G401.6 (cell line): ENCODE measurements at regions not wholly inside any gene's neighbourhood (a gene's known extent, or its start where the extent isn't known, plus 50 kb on each side); places are given as distances from the start of the nearest gene placed in this dataset.
"Not testable (repeated sequence)": the region's sequence is repeated elsewhere in the genome, so short reads cannot be mapped to it uniquely, and the experiment has no call there.

Source experiments
- FAIRE-seq: peaks from 2 replicates; lab custom pipeline; 2012; peaks lifted over from hg19 to GRCh38; lab: Jason Lieb, UNC

DNA sequence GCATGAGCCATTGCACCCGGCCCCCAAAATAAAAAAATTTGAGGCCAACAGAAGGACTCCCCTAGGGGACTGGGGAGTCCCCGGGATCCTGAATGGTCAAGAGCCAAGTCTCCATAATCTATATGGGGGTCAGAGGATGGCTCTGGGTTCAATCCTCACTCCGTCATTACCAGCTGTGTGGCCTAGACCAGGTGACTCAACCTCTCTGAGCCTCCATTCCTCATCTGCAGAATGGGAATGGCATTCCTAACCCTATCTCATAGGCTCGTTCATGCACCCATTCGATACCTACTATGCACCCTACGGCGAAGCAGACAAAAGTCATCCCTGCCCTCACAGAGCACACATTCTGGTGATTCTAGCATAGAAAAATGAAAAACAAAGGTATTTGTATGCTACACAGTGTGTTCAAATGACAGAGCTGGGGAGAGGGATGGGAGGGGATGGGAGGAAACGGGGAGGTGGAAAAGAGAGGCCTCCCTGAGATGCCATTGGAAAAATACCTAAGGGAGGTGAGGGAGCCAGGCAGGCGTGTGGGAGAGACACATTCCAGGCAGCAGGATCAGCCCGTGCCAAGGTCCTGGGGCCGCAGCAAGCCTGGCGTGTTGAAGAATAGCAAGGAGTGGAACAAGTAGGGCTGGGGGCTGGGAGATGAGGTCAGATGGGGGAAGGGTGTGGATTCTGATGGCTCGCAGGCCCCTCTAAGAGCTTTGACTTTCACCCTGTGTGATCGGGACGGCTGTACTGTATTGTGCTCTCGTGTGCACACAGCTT, 71.2 kb downstream of the RMI2 start:
- FAIRE-seq = no peak

DNA sequence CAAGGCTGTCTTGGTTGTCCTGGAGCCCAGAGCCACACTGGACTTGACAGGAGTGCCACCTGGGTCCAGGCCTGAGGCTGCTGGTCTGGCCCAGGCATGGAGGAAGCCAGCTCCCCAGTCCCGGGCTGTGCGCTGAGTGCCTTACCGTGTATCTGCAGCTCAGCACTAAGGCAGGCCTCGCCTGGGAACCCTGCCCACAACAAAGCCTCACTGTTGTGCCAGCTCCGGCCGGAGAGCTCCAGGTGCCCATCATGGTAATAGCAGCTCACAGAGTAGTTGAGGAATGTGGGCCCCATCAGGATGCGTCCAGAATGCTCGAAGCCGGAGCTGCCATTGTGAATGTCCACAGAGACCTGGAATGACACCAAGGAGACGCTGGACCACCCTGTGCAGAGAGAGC, 72.2 kb downstream of the RMI2 start:
- FAIRE-seq = no peak

DNA sequence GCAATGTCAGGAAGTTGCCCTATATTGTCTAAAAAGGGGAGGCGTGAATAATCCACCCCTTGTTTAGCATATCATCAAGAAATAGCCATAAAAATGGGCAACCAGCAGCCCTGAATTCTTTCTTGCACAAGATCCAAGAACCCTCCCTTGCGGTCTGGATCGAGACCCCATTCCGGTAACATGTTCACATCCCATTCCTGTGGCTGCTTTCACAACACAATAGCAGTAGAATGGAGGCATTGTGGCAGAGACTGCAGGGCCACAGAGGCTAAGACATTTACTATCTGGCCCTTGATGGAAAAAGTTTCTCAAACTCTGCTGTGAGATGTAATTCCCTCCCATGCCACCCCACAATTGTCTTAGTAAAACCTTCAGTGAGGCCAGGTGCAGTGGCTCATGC, 73.2 kb downstream of the RMI2 start:
- no peak for FAIRE-seq

DNA sequence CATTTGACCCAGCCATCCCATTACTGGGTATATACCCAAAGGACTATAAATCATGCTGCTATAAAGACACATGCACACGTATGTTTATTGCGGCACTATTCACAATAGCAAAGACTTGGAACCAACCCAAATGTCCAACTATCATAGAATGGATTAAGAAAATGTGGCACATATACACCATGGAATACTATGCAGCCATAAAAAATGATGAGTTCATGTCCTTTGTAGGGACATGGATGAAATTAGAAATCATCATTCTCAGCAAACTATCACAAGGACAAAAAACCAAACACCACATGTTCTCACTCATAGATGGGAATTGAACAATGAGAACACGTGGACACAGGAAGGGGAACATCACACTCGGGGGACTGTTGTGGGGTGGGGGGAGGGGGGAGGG, 74.8 kb downstream of the RMI2 start:
- FAIRE-seq = not testable (repeated sequence)

DNA sequence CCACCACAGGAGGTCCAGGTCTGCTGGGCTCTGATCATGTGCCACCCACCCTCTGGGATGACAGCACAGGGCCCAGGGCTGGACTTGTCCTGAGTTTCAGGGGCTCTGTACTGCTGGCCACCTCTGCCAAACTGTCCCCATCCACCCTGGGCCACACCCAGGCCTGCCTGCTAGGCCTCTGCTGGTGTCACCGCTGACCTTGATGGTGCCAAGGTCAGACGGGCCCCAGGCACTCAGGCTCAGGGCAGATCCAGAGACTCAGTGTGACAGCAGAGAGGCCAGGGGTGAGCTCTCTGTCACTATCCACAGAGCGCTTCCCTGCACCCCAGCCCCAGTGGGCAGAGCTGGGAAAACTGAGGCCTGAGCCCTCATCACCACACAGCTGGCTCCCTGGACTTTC, 75.6 kb downstream of the RMI2 start:
- no peak for FAIRE-seq

DNA sequence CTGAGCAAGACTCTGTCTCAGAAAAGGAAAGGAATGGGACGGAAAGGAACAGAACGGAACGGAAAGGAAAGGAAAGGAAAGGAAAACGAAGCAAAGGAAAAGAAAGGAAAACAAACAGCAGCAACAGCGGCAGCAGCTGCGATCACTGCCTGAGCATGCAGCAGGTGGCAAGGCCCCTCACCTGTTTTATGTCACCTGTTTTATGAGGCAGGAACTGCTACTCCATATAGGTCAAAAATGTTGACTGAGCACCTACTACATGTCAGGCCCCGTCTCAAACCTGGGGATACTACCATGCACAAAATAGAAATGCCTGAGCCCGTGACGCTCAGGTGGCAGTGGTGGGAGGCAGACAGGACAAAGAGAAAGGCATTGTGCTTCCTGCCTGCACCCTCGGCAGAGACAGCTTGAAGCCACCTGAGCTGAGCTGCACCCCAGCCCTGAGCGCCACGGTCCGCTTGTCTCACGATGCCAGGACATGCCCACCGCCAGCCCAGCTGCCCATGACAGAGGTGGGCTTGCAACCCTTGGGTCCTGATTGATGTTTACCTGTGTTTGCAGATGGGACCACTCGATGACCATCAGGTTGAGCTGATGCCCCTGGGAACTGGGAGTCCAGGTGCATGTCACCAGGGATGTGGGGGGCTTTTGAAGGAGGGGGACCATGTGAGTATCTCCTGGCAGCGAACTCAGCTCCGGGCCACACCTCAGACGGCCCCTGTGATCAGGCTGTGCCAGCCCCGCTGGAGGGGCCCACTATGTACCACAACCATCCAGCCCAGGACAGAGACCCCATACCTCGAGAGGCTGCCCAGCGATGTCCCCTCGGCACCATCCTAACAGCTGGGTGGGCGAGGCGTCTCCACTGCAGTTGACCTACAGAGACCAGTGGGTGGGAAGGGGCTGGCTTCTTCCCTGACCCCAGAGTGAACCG, 77.4 kb downstream of the RMI2 start:
- no peak for FAIRE-seq

DNA sequence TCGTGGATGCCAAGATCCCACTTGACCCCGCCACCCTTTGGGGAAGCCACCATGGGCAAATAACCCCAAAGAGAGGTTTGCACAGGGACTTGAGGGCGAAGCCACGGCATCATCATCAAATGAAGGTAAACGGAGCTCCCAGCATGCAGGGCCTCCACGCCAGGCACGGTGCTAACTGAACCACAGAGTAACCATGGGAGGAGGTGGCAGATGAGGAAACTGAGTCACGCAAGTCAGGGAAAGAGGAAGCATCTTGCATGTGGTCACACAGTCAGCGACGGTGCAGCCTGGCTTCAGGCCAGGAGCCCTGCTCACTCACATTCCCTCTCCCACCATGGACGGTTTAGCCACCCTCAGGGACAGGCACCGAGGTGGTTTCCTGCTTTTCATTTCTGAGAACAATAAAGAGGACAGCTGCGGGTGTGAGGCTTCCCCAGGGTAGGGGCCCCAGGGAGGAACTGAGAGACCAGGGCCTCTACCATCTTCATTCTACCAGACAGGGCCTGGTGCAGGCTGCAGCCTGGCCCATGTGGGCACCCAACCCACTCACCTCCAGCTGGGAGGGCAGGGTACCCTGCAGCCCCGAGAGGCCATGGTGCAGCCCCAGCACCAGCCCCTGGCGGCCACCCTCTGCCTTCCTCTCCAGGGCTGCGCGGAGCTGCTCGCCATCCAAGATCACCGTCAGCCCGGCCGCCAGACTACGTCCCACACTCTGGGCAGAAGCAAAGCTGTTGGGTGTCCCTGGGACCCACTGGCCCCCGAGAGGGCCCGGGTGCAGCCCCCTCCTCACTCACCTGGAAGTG, 78.3 kb downstream of the RMI2 start:
- FAIRE-seq = no peak

DNA sequence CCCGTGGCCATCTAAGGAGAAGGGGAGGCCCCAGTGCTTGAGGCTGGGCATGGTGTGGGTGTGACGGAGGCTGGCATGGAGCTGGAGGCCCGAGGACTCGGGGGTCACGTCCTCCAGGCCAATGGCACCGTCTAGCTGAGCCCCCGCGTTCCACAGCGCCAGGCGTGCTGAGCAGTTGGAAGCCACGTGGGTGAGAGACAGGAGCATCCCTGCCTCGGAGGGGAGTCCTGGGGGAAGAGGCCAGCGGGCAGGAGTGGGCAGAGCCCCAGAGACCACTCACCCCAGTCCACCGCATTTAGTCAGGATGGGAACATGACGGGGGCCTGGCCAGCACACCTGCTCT, 78.8 kb downstream of the RMI2 start:
- no peak for FAIRE-seq

DNA sequence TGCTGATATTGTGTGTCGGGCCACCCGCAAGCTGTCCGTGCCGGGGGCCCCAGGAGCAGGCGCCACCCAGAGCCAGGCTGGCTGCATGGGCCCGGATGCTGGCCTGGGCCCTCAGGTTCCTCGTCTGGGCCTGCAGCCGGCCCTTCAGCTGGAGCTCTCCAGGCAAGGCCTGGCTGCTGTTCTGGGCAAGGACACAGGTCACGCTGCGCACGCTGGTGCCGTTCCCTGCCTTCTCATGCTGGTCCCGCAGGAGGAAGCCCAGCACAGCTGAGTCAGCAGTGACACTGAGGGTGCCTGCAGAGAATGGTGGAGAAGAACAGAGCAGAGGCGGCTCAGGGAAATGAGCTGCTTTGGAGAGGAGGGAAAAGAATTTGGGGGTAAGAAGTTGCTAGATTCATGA, 79.9 kb downstream of the RMI2 start:
- no peak for FAIRE-seq

DNA sequence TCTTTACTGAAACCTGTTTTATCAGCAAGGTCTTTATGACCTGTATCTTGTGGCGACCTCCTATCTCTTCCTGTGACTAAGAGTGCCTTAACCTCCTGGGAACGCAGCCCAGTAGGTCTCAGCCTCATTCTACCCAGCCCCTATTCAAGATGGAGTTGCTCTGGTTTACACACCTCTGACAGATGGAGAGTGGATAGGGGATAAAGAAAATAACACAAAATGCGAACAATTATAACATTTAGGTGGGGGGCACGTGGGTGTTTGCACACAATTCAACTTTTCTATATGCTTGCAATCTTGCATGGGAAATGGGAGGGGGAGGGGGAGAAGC, 83.3 kb downstream of the RMI2 start:
- FAIRE-seq = no peak

DNA sequence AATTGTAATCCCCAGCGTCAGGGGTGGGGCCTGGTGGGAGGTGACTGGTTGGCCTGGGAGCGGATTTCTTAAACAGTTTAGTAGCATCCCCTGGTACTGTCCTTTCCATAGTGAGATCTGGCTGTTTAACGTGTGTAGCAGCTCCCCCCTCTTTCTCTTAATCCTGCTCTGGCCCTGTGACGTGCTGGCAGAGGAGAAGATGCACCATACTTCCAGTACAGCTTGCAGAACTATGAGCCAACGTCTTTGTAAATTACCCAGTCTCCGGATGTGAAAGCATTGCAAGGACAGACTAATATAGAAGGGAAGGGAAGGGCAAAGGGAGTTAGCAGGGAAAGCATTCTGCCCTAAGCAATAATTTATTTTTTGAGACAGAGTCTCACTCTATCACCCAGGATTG, 83.9 kb downstream of the RMI2 start:
- FAIRE-seq = no peak

DNA sequence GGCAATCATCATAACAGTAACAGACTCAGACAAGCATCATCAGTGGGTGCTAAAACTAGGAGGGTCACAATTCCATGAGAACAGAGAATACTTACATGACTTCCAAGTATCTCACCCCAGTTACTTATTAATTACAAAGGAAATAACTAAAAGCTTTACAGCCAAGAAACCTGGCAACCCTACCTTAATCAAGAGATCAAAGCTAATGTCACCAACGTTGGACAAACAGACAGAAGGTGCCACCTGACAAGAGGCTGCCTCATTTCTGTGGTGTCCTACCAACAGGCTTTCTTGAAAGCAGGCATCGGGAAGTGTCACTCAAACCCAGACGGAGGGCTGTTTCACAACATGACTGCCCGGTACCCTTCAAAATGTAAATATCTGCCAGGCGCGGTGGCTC, 84.6 kb downstream of the RMI2 start:
- no peak for FAIRE-seq

DNA sequence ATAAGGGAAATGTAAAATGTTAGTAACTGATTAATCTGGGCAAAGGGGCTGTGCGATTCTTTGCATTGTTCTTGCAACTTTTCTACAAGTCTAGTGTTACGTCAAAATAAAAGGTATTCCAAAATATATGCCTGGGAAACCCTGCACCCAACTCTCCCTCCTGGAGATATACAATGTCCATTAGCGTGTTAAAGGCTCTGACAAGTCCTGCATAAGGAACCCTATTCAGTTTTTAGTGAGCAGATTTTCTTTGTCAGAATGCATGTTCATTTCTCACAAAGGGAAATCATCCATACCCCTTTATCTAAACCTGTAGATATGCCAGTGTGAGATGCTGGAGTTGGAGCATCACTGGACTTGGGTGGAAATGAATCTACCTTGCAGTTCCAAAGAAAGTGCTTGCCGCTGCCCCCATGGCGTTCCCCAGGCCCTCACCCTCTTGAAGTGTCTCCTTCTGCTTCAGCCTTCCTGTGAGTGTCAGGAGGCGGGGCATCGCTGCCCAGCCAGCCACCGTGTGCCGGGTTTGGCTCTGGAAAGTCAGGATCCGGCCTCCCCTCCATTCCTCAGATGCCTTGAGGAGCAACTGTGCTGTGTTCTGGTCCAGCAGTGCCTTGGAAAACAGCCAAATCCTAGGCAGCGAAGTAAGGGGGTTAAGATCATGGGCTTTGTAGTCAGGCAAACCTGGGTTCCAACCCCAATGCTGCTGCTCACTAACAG, 85.5 kb downstream of the RMI2 start:
- no peak for FAIRE-seq

DNA sequence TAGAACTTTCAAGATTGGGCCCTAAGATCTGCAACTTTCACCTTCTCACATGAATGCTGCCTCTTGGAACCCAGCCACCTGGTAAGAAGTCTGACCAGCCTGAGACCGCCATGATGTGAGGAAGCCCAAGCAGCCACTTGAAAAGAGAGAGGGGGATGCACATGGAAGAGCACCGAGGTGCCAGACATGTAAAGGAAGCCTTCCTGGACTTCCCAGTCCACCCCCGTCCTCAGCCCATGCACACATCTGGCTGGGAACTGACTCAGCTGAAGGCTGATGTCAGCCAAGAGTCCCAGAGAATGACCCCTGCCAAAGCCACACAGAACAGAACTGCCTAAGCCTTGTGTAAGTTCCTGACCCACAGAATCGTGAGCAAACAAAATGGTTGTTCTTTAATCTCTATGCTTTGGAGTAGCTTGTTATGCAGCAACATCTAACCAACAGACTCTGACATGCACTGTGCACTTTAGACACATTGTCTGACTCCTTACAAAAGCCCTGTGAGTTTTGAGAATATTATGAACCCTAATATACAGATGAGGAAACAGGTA, 86.7 kb downstream of the RMI2 start:
- FAIRE-seq = no peak

DNA sequence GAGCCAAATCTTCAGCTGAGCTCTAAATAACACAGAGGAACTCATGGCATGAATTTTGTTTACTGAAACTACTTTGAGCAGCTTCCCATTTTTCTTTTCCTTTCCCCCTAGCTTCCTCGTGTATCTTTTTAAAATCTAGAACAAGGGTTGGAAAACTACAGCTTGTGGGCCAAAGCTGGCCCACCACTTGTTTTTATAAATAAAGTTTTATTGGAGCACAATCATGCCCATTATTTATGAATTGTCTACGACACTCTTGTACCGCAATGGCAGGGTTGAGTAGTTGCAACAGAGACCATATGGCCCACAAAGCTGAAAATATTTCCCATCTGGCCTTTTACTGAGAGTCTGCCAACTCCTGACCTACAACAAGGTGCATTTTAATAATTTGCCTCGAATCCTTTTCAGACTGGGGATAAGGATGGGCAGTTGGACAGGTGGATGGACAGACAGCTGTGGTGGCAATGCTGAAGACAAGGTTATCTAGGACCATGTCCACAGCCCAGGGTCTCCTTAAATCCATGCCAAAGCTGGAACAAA, 87.7 kb downstream of the RMI2 start:
- FAIRE-seq = no peak

DNA sequence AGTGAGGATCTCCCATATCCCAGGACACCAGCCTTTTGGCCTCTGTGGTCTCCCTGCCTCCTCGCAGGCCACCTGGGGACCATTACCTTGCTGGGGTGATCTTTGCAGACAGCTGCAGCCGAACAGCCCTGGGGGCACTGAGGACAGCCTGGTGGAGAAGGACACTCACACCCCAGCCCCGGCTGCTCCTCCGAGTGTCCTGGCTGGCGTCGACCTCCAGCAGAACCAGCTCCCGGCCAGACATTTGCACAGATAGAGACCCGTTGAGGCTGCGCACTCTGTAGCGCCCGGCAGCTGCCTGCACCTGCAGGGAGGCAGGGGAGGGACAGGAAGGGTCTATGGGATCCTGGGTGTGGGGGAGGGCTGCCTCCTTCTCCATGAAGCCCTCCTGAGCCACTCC, 90.3 kb downstream of the RMI2 start:
- no peak for FAIRE-seq

DNA sequence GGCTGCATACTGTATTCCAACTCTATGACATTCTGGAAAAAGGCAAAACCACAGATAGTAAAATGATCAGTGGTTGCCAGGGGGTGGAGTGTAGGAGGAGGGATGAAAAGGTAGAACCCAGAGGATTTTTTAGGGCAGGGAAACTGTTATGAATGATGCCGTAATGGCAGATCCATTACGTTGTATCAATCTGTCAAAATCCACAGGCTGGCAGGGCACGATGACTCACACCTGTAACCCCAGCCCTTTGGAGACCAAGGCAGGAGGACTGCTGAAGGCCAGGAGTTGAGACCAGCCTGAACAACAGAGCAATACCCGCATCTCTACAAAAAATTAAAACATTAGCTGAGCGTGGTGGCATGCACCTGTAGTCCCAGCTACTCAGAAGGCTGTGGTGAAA, 91.8 kb downstream of the RMI2 start:
- no peak for FAIRE-seq

DNA sequence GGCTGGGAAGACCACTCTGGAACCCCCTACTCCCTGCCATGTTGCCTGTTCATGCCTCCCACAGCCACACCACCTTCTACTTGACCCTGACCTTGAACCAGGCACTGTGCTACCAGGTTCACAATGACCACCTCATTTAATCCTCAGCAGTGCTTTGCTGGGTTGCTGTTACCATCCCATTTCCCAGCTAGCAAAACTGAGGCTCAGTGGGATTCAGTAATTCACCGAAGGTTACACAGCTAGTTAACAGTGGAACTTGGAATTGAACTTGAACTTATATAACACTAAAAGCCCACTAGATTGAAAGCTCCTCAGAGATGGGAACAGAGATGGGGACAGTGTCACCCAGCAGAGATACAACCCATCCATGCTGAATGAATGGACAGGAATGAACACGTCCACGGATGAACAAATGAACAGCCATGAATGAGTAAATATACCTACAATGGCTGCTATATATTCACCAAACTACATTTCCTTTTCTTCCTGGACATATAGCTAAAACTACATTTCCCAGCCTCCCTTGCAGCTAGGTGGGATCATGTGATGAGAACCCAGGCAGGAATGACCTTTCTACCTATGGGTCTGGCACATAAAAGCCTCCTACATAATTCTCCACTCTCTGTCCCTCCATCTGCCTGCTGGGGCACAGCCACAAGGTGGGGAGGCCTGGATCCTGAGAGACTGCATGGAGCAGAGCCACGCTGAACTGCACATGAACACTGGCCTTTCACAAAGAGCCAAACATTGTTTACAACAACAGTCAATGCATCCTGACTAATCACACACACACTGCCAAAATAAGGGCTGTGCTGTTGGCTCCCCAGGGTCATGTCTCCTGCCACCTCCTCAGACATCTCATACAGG, 94.8 kb downstream of the RMI2 start:
- FAIRE-seq = no peak

DNA sequence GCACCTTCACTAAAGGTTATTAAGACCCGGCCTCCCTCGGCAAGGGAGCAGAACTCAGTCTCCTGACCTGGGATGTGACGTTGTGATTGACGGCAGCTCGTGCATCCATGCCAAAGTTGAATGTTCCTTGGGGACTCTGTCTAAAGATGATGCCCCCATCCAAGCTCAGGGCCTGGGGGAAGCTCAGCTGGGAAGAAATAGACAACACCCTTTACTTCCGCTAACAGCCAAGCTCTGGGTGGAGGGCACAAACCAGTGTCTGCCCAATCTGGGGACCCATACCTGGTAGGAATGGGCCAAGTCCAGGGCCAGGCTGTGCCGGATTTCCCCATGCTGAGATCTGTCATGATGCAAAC, 95.4 kb downstream of the RMI2 start:
- FAIRE-seq = no peak

DNA sequence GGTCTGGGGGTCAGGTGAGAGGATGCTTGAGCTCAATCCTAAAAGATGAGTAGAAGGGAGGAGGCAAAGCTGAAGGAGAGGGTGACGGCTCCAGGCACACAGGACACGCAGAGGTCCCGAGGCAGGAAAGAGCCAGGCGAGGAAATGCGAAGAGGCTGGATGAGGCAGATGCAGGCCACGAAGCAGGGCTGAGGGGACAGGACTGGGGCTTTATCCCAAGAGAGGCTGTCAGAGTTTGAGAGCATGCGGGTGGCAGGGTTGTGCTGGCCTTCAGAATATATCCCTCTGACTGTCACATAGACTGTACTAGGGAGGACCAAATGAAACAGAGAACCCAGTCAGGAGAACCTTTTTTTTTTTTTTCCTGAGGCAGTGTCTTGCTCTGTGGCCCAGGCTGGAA, 100.2 kb downstream of the RMI2 start:
- no peak for FAIRE-seq

DNA sequence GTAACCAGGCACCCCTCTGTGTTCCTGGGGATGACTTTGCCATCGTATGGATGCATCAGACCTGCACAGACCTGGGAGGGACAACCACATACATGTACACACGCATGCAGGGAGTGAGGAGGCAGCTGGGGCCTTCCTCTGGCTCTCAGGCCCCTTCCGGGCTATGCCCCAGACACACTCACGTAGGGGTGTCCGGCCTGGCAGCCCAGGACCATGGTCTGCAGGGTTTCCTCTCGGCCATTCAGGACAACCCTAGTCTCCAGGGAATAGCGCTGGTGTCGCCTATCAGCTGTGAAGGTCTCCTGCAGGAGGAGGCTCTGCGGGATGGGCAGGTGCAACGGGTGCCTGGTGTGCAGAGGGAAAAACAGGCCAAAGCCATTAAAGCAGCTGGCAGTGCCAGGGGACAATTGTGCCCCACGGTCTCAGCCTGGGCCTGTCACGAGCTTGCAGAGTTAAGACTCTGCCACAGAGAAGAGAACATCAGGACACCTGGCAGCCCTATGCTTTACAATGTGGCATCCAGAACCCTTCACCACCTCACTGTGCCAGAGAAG, 101.4 kb downstream of the RMI2 start:
- FAIRE-seq = no peak
